Uterus (tissue), 3 donors: ENCODE measurements at regions not wholly inside any gene's neighbourhood (a gene's known extent, or its start where the extent isn't known, plus 50 kb on each side); places are given as distances from the start of the nearest gene placed in this dataset.

ENCODE experiments used
- DNase-seq, 2 donors: peaks; one replicate each; pipeline ENCODE4 v3.0.0-alpha.2; 2019 to 2020
- H3K27ac ChIP-seq, 2 donors: fragments of 200-600 bp; sonication (generic); 1 replicate in 1 of 2; 2 replicates in 1 of 2; pipeline ENCODE4 v1.5.1; 2016 to 2018
- H3K27me3 ChIP-seq, 2 donors: fragments of 200-600 bp; sonication (generic); one replicate each; pipeline ENCODE4 v1.5.1; 2018 to 2019; ENCODE audit warnings: control low read depth in 1 of 2
- H3K36me3 ChIP-seq, 2 donors: fragments of 200-600 bp; sonication (generic); one replicate each; pipeline ENCODE4 v1.5.1; 2019; ENCODE audit warnings: control low read depth in 1 of 2
- H3K4me1 ChIP-seq, 2 donors: fragments of 200-600 bp; sonication (generic); one replicate each; pipeline ENCODE4 v1.5.1; 2018 to 2019; ENCODE audit warnings: control low read depth in 1 of 2
- H3K4me3 ChIP-seq, 2 donors: fragments of 200-600 bp; sonication (generic); 1 replicate in 1 of 2; 2 replicates in 1 of 2; pipeline ENCODE4 v1.5.1; 2018 to 2019; ENCODE audit warnings: mild to moderate bottlenecking in 1 of 2
- H3K9me3 ChIP-seq, 2 donors: fragments of 200-600 bp; sonication (generic); one replicate each; pipeline ENCODE4 v1.5.1; 2019; ENCODE audit warnings: control low read depth in 1 of 2
- CTCF ChIP-seq, 4 experiments: fragments of 200-600 bp in 2 of 4; fragments of 450-650 bp in 2 of 4; sonication (generic) in 2 of 4; IDR thresholded peaks; one replicate each; pipeline ENCODE4 v1.5.1; 2016 to 2019; ENCODE audit warnings: antibody characterized with exemption in 4 of 4, mild to moderate bottlenecking in 2 of 4, moderate library complexity in 1 of 4
- POLR2A ChIP-seq, 2 donors: fragments of 450-650 bp; IDR thresholded peaks; one replicate each; pipeline ENCODE4 v1.6.1; 2016; ENCODE audit warnings: antibody characterized with exemption in 2 of 2, mild to moderate bottlenecking in 1 of 2, moderate library complexity in 1 of 2
- intact Hi-C: fragments of 100-400 bp; cut with DNase I; formaldehyde crosslinking; loops from one replicate; pipeline ENCODE4 v1.15.1; 2023; ENCODE audit warnings: low total_unique reads
- donor health status: DM: yes; HTN: yes; CAD: no.

- H3K36me3 ChIP-seq, result no peaks in the 10 kb centered on the region
- H3K27ac ChIP-seq, result no peak overlapping the region
- no peak for TF ChIP-seq POLR2A (IDR thresholded peaks at IDR 0.05)
- TF ChIP-seq CTCF (IDR thresholded peaks at IDR 0.05), result no peak
- H3K4me3 ChIP-seq, result no peak overlapping the region
- DNase-seq, result no peak
- H3K4me1 ChIP-seq, result no peaks in the 10 kb centered on the region
- intact Hi-C loops, result no loop called here
- no peaks in the 10 kb centered on the region for H3K9me3 ChIP-seq
- no peaks in the 10 kb centered on the region for H3K27me3 ChIP-seq
Measured at GRCh38 chr12:103181366-103182152, 224.1 kb downstream of the ASCL1 start.

- H3K4me3 ChIP-seq, result no peak overlapping the region
- H3K4me1 ChIP-seq, result no peaks in the 10 kb centered on the region
- H3K27me3 ChIP-seq, result no peaks in the 10 kb centered on the region
- H3K36me3 ChIP-seq, result no peaks in the 10 kb centered on the region
- TF ChIP-seq CTCF (IDR thresholded peaks at IDR 0.05) (no peak), POLR2A (IDR thresholded peaks at IDR 0.05) (no peak)
- intact Hi-C loops, result no loop called here
- DNase-seq, result no peak
- no peak overlapping the region for H3K27ac ChIP-seq
- H3K9me3 ChIP-seq, result no peaks in the 10 kb centered on the region
Measured at GRCh38 chr12:103182299-103182698, 224.8 kb downstream of the ASCL1 start.

- TF ChIP-seq POLR2A (IDR thresholded peaks at IDR 0.05) (no peak), CTCF (IDR thresholded peaks at IDR 0.05) (no peak)
- H3K4me3 ChIP-seq, result no peak overlapping the region
Measured at GRCh38 chr12:103196467-103196866, 239.0 kb downstream of the ASCL1 start.

GRCh38 chr12:103197725-103198388 is 240.4 kb downstream of the ASCL1 start:
- TF ChIP-seq POLR2A (IDR thresholded peaks at IDR 0.05), result no peak
- no peak for TF ChIP-seq CTCF (IDR thresholded peaks at IDR 0.05)
- H3K9me3 ChIP-seq, result no peaks in the 10 kb centered on the region
- no peak overlapping the region for H3K27ac ChIP-seq
- H3K4me1 ChIP-seq, result no peaks in the 10 kb centered on the region
- H3K27me3 ChIP-seq, result no peaks in the 10 kb centered on the region
- H3K4me3 ChIP-seq, result no peak overlapping the region
- H3K36me3 ChIP-seq, result no peaks in the 10 kb centered on the region
- no peak for DNase-seq
- intact Hi-C loops, result no loop called here

More at GRCh38 chr12:103196467-103196866, 239.0 kb downstream of the ASCL1 start:
- H3K9me3 ChIP-seq, result no peaks in the 10 kb centered on the region
- DNase-seq, result no peak
- H3K27ac ChIP-seq, result no peak overlapping the region
- no peaks in the 10 kb centered on the region for H3K36me3 ChIP-seq
- intact Hi-C loops, result no loop called here
- H3K27me3 ChIP-seq, result no peaks in the 10 kb centered on the region
- H3K4me1 ChIP-seq, result no peaks in the 10 kb centered on the region

GRCh38 chr12:103198499-103198898 is 241.0 kb downstream of the ASCL1 start:
- intact Hi-C loops, result no loop called here
- H3K4me1 ChIP-seq, result no peaks in the 10 kb centered on the region
- TF ChIP-seq CTCF (IDR thresholded peaks at IDR 0.05) (no peak), POLR2A (IDR thresholded peaks at IDR 0.05) (no peak)

More at GRCh38 chr12:103198499-103198898, 241.0 kb downstream of the ASCL1 start:
- no peak overlapping the region for H3K27ac ChIP-seq
- H3K4me3 ChIP-seq, result no peak overlapping the region
- no peaks in the 10 kb centered on the region for H3K27me3 ChIP-seq
- no peaks in the 10 kb centered on the region for H3K9me3 ChIP-seq
- no peaks in the 10 kb centered on the region for H3K36me3 ChIP-seq
- DNase-seq, result no peak
